ENCODE measurements at regions not wholly inside any gene's neighbourhood (a gene's known extent, or its start where the extent isn't known, plus 50 kb on each side); places are given as distances from the start of the nearest gene placed in this dataset.

GRCh38 chr5:116750631-116751580, 176.3 kb upstream of the SEMA6A start:
- no peaks in the 10 kb centered on the region for H3F3A ChIP-seq (ENCODE audit: insufficient read depth, low read length, poor library complexity, severe bottlenecking)
- H3K27ac ChIP-seq (ENCODE audit: low read length): no peak overlapping the region
- no peaks in the 10 kb centered on the region for H3K79me2 ChIP-seq (replicated peaks; ENCODE audit: insufficient read depth, low read length)
- H3K9me3 ChIP-seq (ENCODE audit: low read length): no peaks in the 10 kb centered on the region
- no peaks in the 10 kb centered on the region for H4K20me1 ChIP-seq (ENCODE audit: insufficient read depth)
- no peaks in the 10 kb centered on the region for H3K9me2 ChIP-seq (ENCODE audit: insufficient read depth, low read length)
- TF ChIP-seq EZH2 (IDR thresholded peaks at IDR 0.05; ENCODE audit: borderline replicate concordance, insufficient read depth, low read length, poor library complexity, severe bottlenecking): no peak
- no peak for TF ChIP-seq REST (IDR thresholded peaks at IDR 0.05; ENCODE audit: borderline replicate concordance)
- TF ChIP-seq SMC3 (conservative IDR thresholded peaks at IDR 0.05; ENCODE audit: poor library complexity): no peak
- no peak for TF ChIP-seq MXI1 (conservative IDR thresholded peaks at IDR 0.05; ENCODE audit: poor library complexity, severe bottlenecking)
- no peak for TF ChIP-seq TAF1 (IDR thresholded peaks at IDR 0.05; ENCODE audit: low read depth)
- no peak for TF ChIP-seq CTCF (IDR thresholded peaks at IDR 0.05; ENCODE audit: poor library complexity, severe bottlenecking)
- H3K36me3 ChIP-seq (ENCODE audit: insufficient read depth, low read length): no peaks in the 10 kb centered on the region
- H3K4me3 ChIP-seq (ENCODE audit: low read length): no peak overlapping the region
- no peak overlapping the region for H3K9ac ChIP-seq (ENCODE audit: low read length)
- no peak overlapping the region for H2AFZ ChIP-seq (ENCODE audit: low read depth, low read length)
- H3K27me3 ChIP-seq (ENCODE audit: insufficient read depth, low read depth, low read length): no peaks in the 10 kb centered on the region
- no peak overlapping the region for H3K4me2 ChIP-seq (ENCODE audit: low read length)

GRCh38 chr5:116747881-116748280, 173.3 kb upstream of the SEMA6A start:
- H3K36me3 ChIP-seq (ENCODE audit: insufficient read depth, low read length): no peaks in the 10 kb centered on the region
- H2AFZ ChIP-seq (ENCODE audit: low read depth, low read length): no peak overlapping the region
- no peak overlapping the region for H3K4me3 ChIP-seq (ENCODE audit: low read length)
- no peak overlapping the region for H3K27ac ChIP-seq (ENCODE audit: low read length)
- TF ChIP-seq RAD21 (conservative IDR thresholded peaks at IDR 0.05): no peak
- no peak for TF ChIP-seq REST (IDR thresholded peaks at IDR 0.05; ENCODE audit: borderline replicate concordance)
- no peak for TF ChIP-seq TAF1 (IDR thresholded peaks at IDR 0.05; ENCODE audit: low read depth)
- TF ChIP-seq MXI1 (conservative IDR thresholded peaks at IDR 0.05; ENCODE audit: poor library complexity, severe bottlenecking): no peak
- TF ChIP-seq CTCF (IDR thresholded peaks at IDR 0.05; ENCODE audit: poor library complexity, severe bottlenecking): no peak
- TF ChIP-seq POLR2AphosphoS5 (IDR thresholded peaks at IDR 0.05): no peak
- no peak for TF ChIP-seq EZH2 (IDR thresholded peaks at IDR 0.05; ENCODE audit: borderline replicate concordance, insufficient read depth, low read length, poor library complexity, severe bottlenecking)
- TF ChIP-seq EP300 (conservative IDR thresholded peaks at IDR 0.05; ENCODE audit: poor library complexity, severe bottlenecking): no peak
- TF ChIP-seq SMC3 (conservative IDR thresholded peaks at IDR 0.05; ENCODE audit: poor library complexity): no peak
- no peaks in the 10 kb centered on the region for H4K20me1 ChIP-seq (ENCODE audit: insufficient read depth)
- H3F3A ChIP-seq (ENCODE audit: insufficient read depth, low read length, poor library complexity, severe bottlenecking): no peaks in the 10 kb centered on the region
- H3K79me2 ChIP-seq (replicated peaks; ENCODE audit: insufficient read depth, low read length): no peaks in the 10 kb centered on the region
- no peaks in the 10 kb centered on the region for H3K27me3 ChIP-seq (ENCODE audit: insufficient read depth, low read depth, low read length)
- no peaks in the 10 kb centered on the region for H3K9me3 ChIP-seq (ENCODE audit: low read length)
- no peaks in the 10 kb centered on the region for H3K9me2 ChIP-seq (ENCODE audit: insufficient read depth, low read length)
- no peak overlapping the region for H3K4me2 ChIP-seq (ENCODE audit: low read length)
- H3K9ac ChIP-seq (ENCODE audit: low read length): no peak overlapping the region
